ENCODE measurements at regions not wholly inside any gene's neighbourhood (a gene's known extent, or its start where the extent isn't known, plus 50 kb on each side); places are given as distances from the start of the nearest gene placed in this dataset.

- TF ChIP-seq, protein P1, sequence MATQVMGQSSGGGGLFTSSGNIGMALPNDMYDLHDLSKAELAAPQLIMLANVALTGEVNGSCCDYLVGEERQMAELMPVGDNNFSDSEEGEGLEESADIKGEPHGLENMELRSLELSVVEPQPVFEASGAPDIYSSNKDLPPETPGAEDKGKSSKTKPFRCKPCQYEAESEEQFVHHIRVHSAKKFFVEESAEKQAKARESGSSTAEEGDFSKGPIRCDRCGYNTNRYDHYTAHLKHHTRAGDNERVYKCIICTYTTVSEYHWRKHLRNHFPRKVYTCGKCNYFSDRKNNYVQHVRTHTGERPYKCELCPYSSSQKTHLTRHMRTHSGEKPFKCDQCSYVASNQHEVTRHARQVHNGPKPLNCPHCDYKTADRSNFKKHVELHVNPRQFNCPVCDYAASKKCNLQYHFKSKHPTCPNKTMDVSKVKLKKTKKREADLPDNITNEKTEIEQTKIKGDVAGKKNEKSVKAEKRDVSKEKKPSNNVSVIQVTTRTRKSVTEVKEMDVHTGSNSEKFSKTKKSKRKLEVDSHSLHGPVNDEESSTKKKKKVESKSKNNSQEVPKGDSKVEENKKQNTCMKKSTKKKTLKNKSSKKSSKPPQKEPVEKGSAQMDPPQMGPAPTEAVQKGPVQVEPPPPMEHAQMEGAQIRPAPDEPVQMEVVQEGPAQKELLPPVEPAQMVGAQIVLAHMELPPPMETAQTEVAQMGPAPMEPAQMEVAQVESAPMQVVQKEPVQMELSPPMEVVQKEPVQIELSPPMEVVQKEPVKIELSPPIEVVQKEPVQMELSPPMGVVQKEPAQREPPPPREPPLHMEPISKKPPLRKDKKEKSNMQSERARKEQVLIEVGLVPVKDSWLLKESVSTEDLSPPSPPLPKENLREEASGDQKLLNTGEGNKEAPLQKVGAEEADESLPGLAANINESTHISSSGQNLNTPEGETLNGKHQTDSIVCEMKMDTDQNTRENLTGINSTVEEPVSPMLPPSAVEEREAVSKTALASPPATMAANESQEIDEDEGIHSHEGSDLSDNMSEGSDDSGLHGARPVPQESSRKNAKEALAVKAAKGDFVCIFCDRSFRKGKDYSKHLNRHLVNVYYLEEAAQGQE (IDR thresholded peaks at IDR 0.05; ENCODE audit: insufficient read depth in 1 of 2, low read depth in 2 of 2, low read length in 2 of 2), result no peak
- TF ChIP-seq POLR2AphosphoS5 (IDR thresholded peaks at IDR 0.05; ENCODE audit: low read depth, low read length), result no peak
- no peak for TF ChIP-seq TAF1 (IDR thresholded peaks at IDR 0.05; ENCODE audit: borderline replicate concordance, insufficient read depth, low read length)
- no peak for TF ChIP-seq SIN3A (IDR thresholded peaks at IDR 0.05; ENCODE audit: borderline replicate concordance, insufficient read depth, low read length)
Observed at GRCh38 chr2:363824-364470, 76.1 kb upstream of the ALKAL2 start.

All from PFSK-1 (cell line).